Activated naive CD8-positive, alpha-beta T cell treated with anti-CD3 and anti-CD28 coated beads, Interleukin-2, amount 10 ng/mL, durations not matched to agents 7 days and 5 days (primary cell): ENCODE measurements at regions not wholly inside any gene's neighbourhood (a gene's known extent, or its start where the extent isn't known, plus 50 kb on each side); places are given as distances from the start of the nearest gene placed in this dataset.
"Not testable (repeated sequence)": the region's sequence is repeated elsewhere in the genome, so short reads cannot be mapped to it uniquely, and the experiment has no call there.

Experiments
- ATAC-seq: fragments of 150-1000 bp; cut with Tn5 transposase; one replicate; pipeline ENCODE4 v1.10.0; 2021; ENCODE audit warnings: low read depth, moderate library complexity
- POLR2A ChIA-PET: fragments of 350-600 bp; sonication (Branson Sonifier 250); formaldehyde crosslinking; loops from one replicate; lab custom pipeline; 2021; ENCODE audit warnings: antibody characterized with exemption; lab: Charles Lee
- DNase-seq: peaks from one replicate; pipeline ENCODE4 v3.0.0; 2021
- H3K27ac Mint-ChIP-seq: one replicate; pipeline ENCODE4 v1.8.0; 2022; ENCODE audit warnings: mild to moderate bottlenecking, mixed read lengths
- H3K27me3 Mint-ChIP-seq: one replicate; pipeline ENCODE4 v1.8.0; 2022; ENCODE audit warnings: mild to moderate bottlenecking, moderate library complexity, mixed read lengths
- H3K36me3 Mint-ChIP-seq: one replicate; pipeline ENCODE4 v1.8.0; 2021; ENCODE audit warnings: mild to moderate bottlenecking, mixed read lengths
- H3K4me1 Mint-ChIP-seq: one replicate; pipeline ENCODE4 v1.8.0; 2021; ENCODE audit warnings: mixed read lengths
- H3K4me3 Mint-ChIP-seq: one replicate; pipeline ENCODE4 v1.8.0; 2022; ENCODE audit warnings: mild to moderate bottlenecking, moderate library complexity, mixed read lengths
- H3K9me3 Mint-ChIP-seq: one replicate; pipeline ENCODE4 v1.8.0; 2021; ENCODE audit warnings: mixed read lengths

DNA sequence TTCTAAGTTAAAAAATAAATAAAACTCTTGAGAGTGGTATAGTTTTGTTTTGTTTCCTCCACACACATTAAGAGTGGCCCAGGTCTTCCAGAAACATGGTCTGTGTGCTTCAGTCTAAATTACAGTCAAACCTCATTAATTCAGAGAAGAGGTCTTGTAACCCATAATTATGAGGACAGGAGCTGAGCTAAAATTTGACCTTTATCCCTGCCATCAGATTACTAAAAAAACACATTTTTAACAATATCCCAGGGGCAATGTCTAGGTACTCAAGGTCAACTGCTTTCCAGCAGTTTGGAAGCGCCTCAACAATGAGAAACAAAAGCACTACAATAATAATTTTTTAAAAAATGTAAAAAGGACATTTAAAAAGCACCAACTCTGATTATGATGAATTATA is 184.1 kb upstream of the PFKP start:
- POLR2A ChIA-PET = no interaction called here
- DNase-seq = no peak
- no peak for ATAC-seq
- H3K27ac Mint-ChIP-seq = no peak overlapping the region
- peaks cover 3% of the 10 kb centered on the region for H3K9me3 Mint-ChIP-seq
- peaks cover 2% of the 10 kb centered on the region for H3K27me3 Mint-ChIP-seq
- H3K4me3 Mint-ChIP-seq = no peak overlapping the region
- no peaks in the 10 kb centered on the region for H3K4me1 Mint-ChIP-seq
- no peaks in the 10 kb centered on the region for H3K36me3 Mint-ChIP-seq

- no peak overlapping the region for H3K27ac Mint-ChIP-seq
- H3K4me3 Mint-ChIP-seq = no peak overlapping the region
- POLR2A ChIA-PET = no interaction called here
- no peaks in the 10 kb centered on the region for H3K36me3 Mint-ChIP-seq
- no peaks in the 10 kb centered on the region for H3K4me1 Mint-ChIP-seq
- peaks cover 2% of the 10 kb centered on the region for H3K9me3 Mint-ChIP-seq
- no peak for ATAC-seq
- no peak for DNase-seq
- peaks cover 2% of the 10 kb centered on the region for H3K27me3 Mint-ChIP-seq
Observed at GRCh38 chr10:2882628-2883027, 184.7 kb upstream of the PFKP start.

GRCh38 chr10:2881720-2882620 is 185.4 kb upstream of the PFKP start:
- H3K27ac Mint-ChIP-seq = no peak overlapping the region
- H3K36me3 Mint-ChIP-seq = no peaks in the 10 kb centered on the region
- POLR2A ChIA-PET = no interaction called here

DNA sequence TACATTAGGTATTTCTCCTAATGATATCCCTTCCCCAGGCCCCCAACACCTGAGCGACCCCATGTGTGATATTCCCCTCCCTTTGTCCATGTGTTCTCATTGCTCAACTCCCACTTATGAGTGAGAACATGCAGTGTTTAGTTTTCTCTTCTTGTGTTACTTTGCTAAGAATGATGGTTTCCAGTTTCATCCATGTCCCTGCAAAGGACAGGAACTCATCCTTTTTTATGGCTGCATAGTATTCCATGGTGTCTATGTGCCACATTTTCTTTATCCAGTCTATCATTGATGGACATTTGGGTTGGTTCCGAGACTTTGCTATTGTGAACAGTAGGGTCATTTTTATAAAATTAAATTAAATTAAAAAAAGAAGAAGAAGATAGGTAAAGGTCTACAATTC is 187.3 kb upstream of the PFKP start:
- H3K9me3 Mint-ChIP-seq, H3K4me1 Mint-ChIP-seq, H3K27ac Mint-ChIP-seq, POLR2A ChIA-PET, DNase-seq, H3K4me3 Mint-ChIP-seq, H3K36me3 Mint-ChIP-seq, ATAC-seq, H3K27me3 Mint-ChIP-seq: not testable (repeated sequence)

More at GRCh38 chr10:2881720-2882620, 185.4 kb upstream of the PFKP start:
- Mint-ChIP-seq H3K27me3 (no peaks in the 10 kb centered on the region), H3K4me1 (no peaks in the 10 kb centered on the region), H3K9me3 (peaks cover 2% of the 10 kb centered on the region), H3K4me3 (no peak overlapping the region)
- DNase-seq (no peak), ATAC-seq (no peak)

GRCh38 chr10:2878818-2879217 is 188.5 kb upstream of the PFKP start:
- H3K27me3 Mint-ChIP-seq = no peaks in the 10 kb centered on the region

GRCh38 chr10:2876032-2876431 is 191.3 kb upstream of the PFKP start:
- Mint-ChIP-seq H3K9me3 (peaks cover 2% of the 10 kb centered on the region), H3K4me1 (no peaks in the 10 kb centered on the region), H3K36me3 (no peaks in the 10 kb centered on the region), H3K27ac (no peak overlapping the region), H3K27me3 (no peaks in the 10 kb centered on the region), H3K4me3 (no peak overlapping the region)
- DNase-seq (no peak), ATAC-seq (no peak)
- POLR2A ChIA-PET = no interaction called here

More at GRCh38 chr10:2878818-2879217, 188.5 kb upstream of the PFKP start:
- POLR2A ChIA-PET = no interaction called here
- DNase-seq = no peak
- Mint-ChIP-seq H3K4me3 (no peak overlapping the region), H3K27ac (no peak overlapping the region), H3K36me3 (no peaks in the 10 kb centered on the region), H3K4me1 (no peaks in the 10 kb centered on the region), H3K9me3 (peaks cover 2% of the 10 kb centered on the region)
- ATAC-seq = no peak

DNA sequence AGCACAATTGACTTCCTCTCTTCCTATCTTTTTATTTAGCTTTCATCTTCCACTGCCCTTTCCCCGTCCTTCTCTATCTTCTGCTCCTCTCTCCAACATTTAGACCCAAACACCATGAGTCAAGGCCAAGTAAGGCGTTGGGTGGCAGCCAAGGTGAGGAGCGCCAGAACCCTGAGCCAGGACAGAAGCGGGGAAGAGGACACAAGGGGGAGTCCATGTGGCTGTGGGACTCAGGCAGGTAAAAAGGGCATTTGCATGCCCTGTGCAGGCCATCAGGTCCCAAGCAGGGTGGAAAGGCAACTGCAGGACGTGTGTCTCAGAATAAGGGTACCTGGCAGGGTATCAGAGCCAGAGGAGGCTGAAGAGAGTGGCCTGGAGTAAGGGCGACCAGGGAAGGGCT is 192.4 kb upstream of the PFKP start:
- ATAC-seq (no peak), DNase-seq (no peak)
- Mint-ChIP-seq H3K9me3 (peaks cover under 1% of the 10 kb centered on the region), H3K36me3 (no peaks in the 10 kb centered on the region), H3K27ac (no peak overlapping the region), H3K4me3 (no peak overlapping the region), H3K4me1 (no peaks in the 10 kb centered on the region), H3K27me3 (no peaks in the 10 kb centered on the region)
- POLR2A ChIA-PET = no interaction called here

DNA sequence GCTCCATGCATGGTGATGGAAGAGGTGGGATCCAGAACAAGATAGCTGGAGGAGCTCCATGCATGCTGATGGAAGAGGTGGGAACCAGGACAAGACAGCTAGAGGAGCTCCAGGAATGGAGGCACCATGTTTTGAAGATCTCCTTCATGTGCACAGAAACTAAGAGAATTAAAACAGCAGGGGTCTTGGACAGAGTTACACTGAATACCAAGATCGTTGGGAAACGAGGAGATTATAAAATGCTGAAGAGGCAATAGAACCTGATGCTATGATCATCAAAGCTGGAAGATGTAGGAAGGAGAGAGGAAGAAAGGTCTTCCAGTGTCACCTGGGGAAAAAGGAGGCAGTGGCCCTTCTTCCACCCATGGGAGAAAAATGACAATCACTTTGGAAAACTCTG is 193.6 kb upstream of the PFKP start:
- Mint-ChIP-seq H3K4me1 (no peaks in the 10 kb centered on the region), H3K4me3 (no peak overlapping the region), H3K9me3 (no peaks in the 10 kb centered on the region), H3K27me3 (no peaks in the 10 kb centered on the region), H3K27ac (no peak overlapping the region), H3K36me3 (no peaks in the 10 kb centered on the region)
- POLR2A ChIA-PET = no interaction called here
- ATAC-seq (no peak), DNase-seq (no peak)

GRCh38 chr10:2871673-2872219 is 195.6 kb upstream of the PFKP start:
- ATAC-seq (no peak), DNase-seq (no peak)
- Mint-ChIP-seq H3K36me3 (no peaks in the 10 kb centered on the region), H3K27me3 (no peaks in the 10 kb centered on the region), H3K4me1 (no peaks in the 10 kb centered on the region), H3K9me3 (no peaks in the 10 kb centered on the region), H3K4me3 (no peak overlapping the region), H3K27ac (no peak overlapping the region)
- POLR2A ChIA-PET = no interaction called here

DNA sequence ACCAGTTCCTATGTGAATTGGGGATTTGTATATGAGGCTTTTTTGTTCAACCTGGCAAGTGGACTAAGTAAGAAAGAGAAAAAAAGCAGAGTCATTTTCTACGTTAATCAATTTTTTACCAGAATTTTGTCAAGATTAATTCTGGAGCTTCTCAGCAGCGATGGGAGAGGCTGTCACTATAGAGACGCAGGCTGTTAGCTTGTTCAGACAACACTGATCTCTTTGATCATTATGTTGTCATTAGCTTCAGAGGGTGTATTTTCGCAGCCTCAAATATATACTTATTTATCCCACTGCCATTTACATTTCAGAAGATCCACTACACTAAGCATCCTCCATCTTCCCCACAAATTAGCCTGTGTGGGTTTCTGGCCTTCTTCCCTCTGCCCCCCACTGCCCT is 196.7 kb upstream of the PFKP start:
- H3K36me3 Mint-ChIP-seq = no peaks in the 10 kb centered on the region
- DNase-seq (no peak), ATAC-seq (no peak)

GRCh38 chr10:2867788-2868299 is 199.5 kb upstream of the PFKP start:
- no peak overlapping the region for H3K4me3 Mint-ChIP-seq
- no peak for ATAC-seq
- H3K4me1 Mint-ChIP-seq = no peaks in the 10 kb centered on the region
- POLR2A ChIA-PET = no interaction called here
- H3K9me3 Mint-ChIP-seq = no peaks in the 10 kb centered on the region
- no peaks in the 10 kb centered on the region for H3K27me3 Mint-ChIP-seq
- no peak for DNase-seq
- no peaks in the 10 kb centered on the region for H3K36me3 Mint-ChIP-seq
- no peak overlapping the region for H3K27ac Mint-ChIP-seq

More for the DNA sequence above, 196.7 kb upstream of the PFKP start:
- H3K4me3 Mint-ChIP-seq = no peak overlapping the region
- no peaks in the 10 kb centered on the region for H3K4me1 Mint-ChIP-seq
- no peaks in the 10 kb centered on the region for H3K27me3 Mint-ChIP-seq
- no peak overlapping the region for H3K27ac Mint-ChIP-seq
- POLR2A ChIA-PET = no interaction called here
- H3K9me3 Mint-ChIP-seq = no peaks in the 10 kb centered on the region

GRCh38 chr10:2866569-2866968 is 200.8 kb upstream of the PFKP start:
- no peak for DNase-seq
- Mint-ChIP-seq H3K27ac (no peak overlapping the region), H3K9me3 (no peaks in the 10 kb centered on the region), H3K36me3 (no peaks in the 10 kb centered on the region), H3K4me1 (no peaks in the 10 kb centered on the region), H3K27me3 (no peaks in the 10 kb centered on the region), H3K4me3 (no peak overlapping the region)
- POLR2A ChIA-PET = no interaction called here
- no peak for ATAC-seq

DNA sequence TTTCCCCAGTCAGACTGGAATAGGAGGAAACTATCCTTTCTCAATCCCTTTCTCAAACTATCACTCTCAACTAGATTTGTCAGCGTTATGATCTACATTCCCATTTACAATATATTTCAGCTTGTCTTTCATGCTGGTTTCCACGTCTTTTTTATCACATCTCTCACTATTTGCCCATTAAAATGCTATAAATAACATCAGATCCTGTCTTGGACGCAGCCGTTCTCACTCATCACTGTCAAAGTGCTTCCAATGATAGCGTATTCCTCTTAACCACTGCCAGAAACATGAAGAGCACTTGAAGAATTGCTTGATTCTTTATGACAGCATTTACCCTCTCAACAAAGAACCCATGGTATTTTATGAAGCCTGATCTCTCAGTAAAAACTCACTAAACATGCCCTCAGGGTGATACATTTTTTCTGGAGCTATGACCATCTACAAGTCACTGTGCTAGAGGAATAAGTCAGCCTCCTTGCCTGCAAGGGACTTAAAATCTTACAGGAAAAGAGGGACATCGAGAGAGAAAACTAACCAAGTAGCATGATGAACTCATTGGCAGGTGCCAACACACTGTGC is 205.6 kb upstream of the PFKP start:
- POLR2A ChIA-PET = no interaction called here
- Mint-ChIP-seq H3K4me1 (no peaks in the 10 kb centered on the region), H3K36me3 (no peaks in the 10 kb centered on the region), H3K4me3 (no peak overlapping the region), H3K27me3 (peaks cover 6% of the 10 kb centered on the region), H3K27ac (no peak overlapping the region), H3K9me3 (no peaks in the 10 kb centered on the region)
- DNase-seq (no peak), ATAC-seq (no peak)

GRCh38 chr10:2858452-2858851 is 208.9 kb upstream of the PFKP start:
- Mint-ChIP-seq H3K4me1 (no peaks in the 10 kb centered on the region), H3K27me3 (peaks cover 11% of the 10 kb centered on the region), H3K27ac (no peak overlapping the region), H3K4me3 (no peak overlapping the region), H3K9me3 (no peaks in the 10 kb centered on the region), H3K36me3 (no peaks in the 10 kb centered on the region)
- POLR2A ChIA-PET = no interaction called here
- no peak for ATAC-seq
- no peak for DNase-seq
